Mesendoderm (in vitro differentiated cells): ENCODE measurements at regions not wholly inside any gene's neighbourhood (a gene's known extent, or its start where the extent isn't known, plus 50 kb on each side); places are given as distances from the start of the nearest gene placed in this dataset.
"Not testable (repeated sequence)": the region's sequence is repeated elsewhere in the genome, so short reads cannot be mapped to it uniquely, and the experiment has no call there.

Source experiments
- DNase-seq: peaks from one replicate; pipeline ENCODE4 v3.0.0; 2013
- H2AK5ac ChIP-seq: 2 replicates; pipeline ENCODE4 v1.6.1; 2013; ENCODE audit warnings: low read length, inconsistent platforms
- H2BK120ac ChIP-seq: 2 replicates; pipeline ENCODE4 v1.6.1; 2013; ENCODE audit warnings: low read depth, mild to moderate bottlenecking, low read length, moderate library complexity, mixed read lengths
- H2BK15ac ChIP-seq: replicated peaks from 2 replicates; pipeline ENCODE4 v1.6.1; 2013; ENCODE audit warnings: low read depth, mild to moderate bottlenecking, moderate library complexity
- H2BK5ac ChIP-seq: 2 replicates; pipeline ENCODE4 v1.6.1; 2013; ENCODE audit warnings: low read length, inconsistent platforms
- H3K18ac ChIP-seq: 2 replicates; pipeline ENCODE4 v1.6.1; 2013; ENCODE audit warnings: mild to moderate bottlenecking, low read length, mixed read lengths
- H3K23ac ChIP-seq: one replicate; pipeline ENCODE4 v1.6.1; 2013; ENCODE audit warnings: low read length
- H3K27ac ChIP-seq: 2 replicates; pipeline ENCODE4 v1.5.1; 2013; ENCODE audit warnings: low read depth, mild to moderate bottlenecking, inconsistent platforms, low read length, moderate library complexity
- H3K27me3 ChIP-seq: 2 replicates; pipeline ENCODE4 v1.6.1; 2013; ENCODE audit warnings: low read length, control low read depth, mild to moderate bottlenecking, inconsistent platforms; ENCODE audit not compliant: insufficient read depth, poor library complexity
- H3K36me3 ChIP-seq: 2 replicates; pipeline ENCODE4 v1.6.1; 2013; ENCODE audit warnings: low read length, inconsistent platforms; ENCODE audit not compliant: control insufficient read depth, insufficient read depth
- H3K4ac ChIP-seq: one replicate; pipeline ENCODE4 v1.6.1; 2013; ENCODE audit warnings: low read depth, mild to moderate bottlenecking, low read length, moderate library complexity
- H3K4me1 ChIP-seq: 2 replicates; pipeline ENCODE4 v1.6.1; 2013; ENCODE audit warnings: low read depth, low read length, inconsistent platforms; ENCODE audit not compliant: control insufficient read depth
- H3K4me2 ChIP-seq: 2 replicates; pipeline ENCODE4 v1.6.1; 2013; ENCODE audit warnings: low read length
- H3K4me3 ChIP-seq: 2 replicates; pipeline ENCODE4 v1.5.1; 2013; ENCODE audit warnings: mild to moderate bottlenecking, low read length
- H3K56ac ChIP-seq: one replicate; pipeline ENCODE4 v1.6.1; 2013; ENCODE audit warnings: low read length
- H3K79me1 ChIP-seq: 2 replicates; pipeline ENCODE4 v1.6.1; 2013; ENCODE audit warnings: low read length, inconsistent platforms
- H3K79me2 ChIP-seq: 2 replicates; pipeline ENCODE4 v1.6.1; 2013; ENCODE audit warnings: mild to moderate bottlenecking, low read length; ENCODE audit not compliant: control insufficient read depth, insufficient read depth
- H3K9ac ChIP-seq: 2 replicates; pipeline ENCODE4 v1.6.1; 2013; ENCODE audit warnings: low read length, inconsistent platforms
- H4K5ac ChIP-seq: one replicate; pipeline ENCODE4 v1.6.1; 2013; ENCODE audit warnings: low read length
- H4K8ac ChIP-seq: one replicate; pipeline ENCODE4 v1.6.1; 2013; ENCODE audit warnings: low read depth, mild to moderate bottlenecking, control low read depth, low read length, moderate library complexity
- WGBS: extraction: QIAGEN DNeasy Blood & Tissue Kit; methylation state at CpG from one replicate; pipeline ENCODE4 v1.1.7; 2013; ENCODE audit warnings: low lambda C conversion rate, missing lambda C conversion rate; ENCODE audit not compliant: insufficient coverage; ENCODE audit errors: extremely low coverage; 5-methylcytosine and 5-hydroxymethylcytosine counted together

DNA sequence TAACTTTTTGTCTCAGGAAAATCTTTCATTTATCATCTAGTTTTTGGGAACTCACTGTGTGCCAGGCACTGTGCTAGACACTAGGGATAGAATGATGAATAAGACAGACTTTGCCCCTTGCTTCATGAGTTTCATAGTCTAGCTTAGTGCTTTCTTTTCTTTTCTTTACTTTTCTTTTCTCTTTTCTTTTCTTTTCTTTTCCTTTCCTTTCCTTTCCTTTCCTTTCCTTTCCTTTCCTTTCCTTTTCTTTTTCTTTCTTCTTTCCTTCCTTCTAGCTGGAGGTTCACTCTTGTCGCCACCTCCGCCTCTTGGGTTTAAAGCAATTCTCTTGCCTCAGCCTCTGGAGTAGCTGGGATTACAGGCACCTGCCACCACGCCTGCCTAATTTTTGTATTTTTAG, 172.9 kb downstream of the EDEM1 start:
- no peak overlapping the region for H2BK15ac ChIP-seq
- no peaks in the 10 kb centered on the region for H3K36me3 ChIP-seq
- no CpG with 5 or more reads among the region's 3 CpGs for WGBS
- no peak overlapping the region for H2BK120ac ChIP-seq
- H4K5ac ChIP-seq: no peak overlapping the region
- H2AK5ac ChIP-seq: no peak overlapping the region
- no peak overlapping the region for H3K23ac ChIP-seq
- no peak overlapping the region for H4K8ac ChIP-seq
- H3K4me2 ChIP-seq: no peak overlapping the region
- no peak overlapping the region for H3K56ac ChIP-seq
- H3K79me1 ChIP-seq: no peaks in the 10 kb centered on the region
- H3K27me3 ChIP-seq: no peaks in the 10 kb centered on the region
- no peak overlapping the region for H3K18ac ChIP-seq
- H3K4ac ChIP-seq: no peak overlapping the region
- no peaks in the 10 kb centered on the region for H3K79me2 ChIP-seq
- no peak for DNase-seq
- H3K27ac ChIP-seq: no peak overlapping the region
- H2BK5ac ChIP-seq: no peak overlapping the region
- no peak overlapping the region for H3K4me3 ChIP-seq
- no peaks in the 10 kb centered on the region for H3K4me1 ChIP-seq
- no peak overlapping the region for H3K9ac ChIP-seq

DNA sequence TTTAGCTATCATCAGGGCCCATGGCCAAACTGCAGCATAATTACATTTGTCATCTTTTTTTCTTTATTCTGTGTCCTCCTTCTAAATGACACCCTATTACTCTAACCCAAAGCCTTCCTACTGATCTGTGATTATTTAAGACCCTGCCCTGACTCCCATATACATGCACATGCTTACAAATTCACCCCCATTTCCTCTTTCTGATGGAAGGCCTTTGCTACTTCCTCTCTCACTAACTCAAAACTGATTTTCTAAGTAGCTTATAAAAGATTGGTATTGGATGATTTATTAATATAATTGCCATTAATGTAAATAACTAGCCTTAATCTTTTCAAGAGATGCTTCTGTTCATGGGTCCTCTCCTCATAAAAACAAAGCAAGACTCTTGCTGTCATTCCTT, 179.2 kb downstream of the EDEM1 start:
- Histone ChIP-seq H3K79me1 (no peaks in the 10 kb centered on the region), H3K4me3 (no peak overlapping the region), H3K27me3 (no peaks in the 10 kb centered on the region), H3K36me3 (no peaks in the 10 kb centered on the region), H3K4me2 (no peak overlapping the region), H3K56ac (no peak overlapping the region), H2BK15ac (no peak overlapping the region), H2BK120ac (no peak overlapping the region), H3K27ac (no peak overlapping the region), H3K79me2 (no peaks in the 10 kb centered on the region), H3K18ac (no peak overlapping the region), H2AK5ac (no peak overlapping the region), H3K9ac (no peak overlapping the region), H4K5ac (no peak overlapping the region), H3K4me1 (no peaks in the 10 kb centered on the region), H2BK5ac (no peak overlapping the region), H4K8ac (no peak overlapping the region), H3K23ac (no peak overlapping the region), H3K4ac (no peak overlapping the region)
- DNase-seq: no peak

GRCh38 chr3:5371555-5371954, 184.0 kb downstream of the EDEM1 start:
- not testable (repeated sequence) for H2BK120ac ChIP-seq, H3K27me3 ChIP-seq

GRCh38 chr3:5376761-5377160, 189.3 kb downstream of the EDEM1 start:
- H3K4me3 ChIP-seq: no peak overlapping the region
- H3K56ac ChIP-seq: no peak overlapping the region
- no peaks in the 10 kb centered on the region for H3K36me3 ChIP-seq
- H3K27ac ChIP-seq: no peak overlapping the region
- no peak overlapping the region for H2AK5ac ChIP-seq
- no peak overlapping the region for H2BK15ac ChIP-seq
- no peak overlapping the region for H3K23ac ChIP-seq
- H3K79me2 ChIP-seq: no peaks in the 10 kb centered on the region
- H4K5ac ChIP-seq: no peak overlapping the region
- no peak overlapping the region for H2BK5ac ChIP-seq
- no peak overlapping the region for H3K4ac ChIP-seq
- no peak overlapping the region for H3K18ac ChIP-seq
- WGBS: no CpG with 5 or more reads among the region's 6 CpGs
- H3K79me1 ChIP-seq: no peaks in the 10 kb centered on the region
- no peak overlapping the region for H3K9ac ChIP-seq
- no peaks in the 10 kb centered on the region for H3K27me3 ChIP-seq
- H3K4me1 ChIP-seq: no peaks in the 10 kb centered on the region
- H3K4me2 ChIP-seq: no peak overlapping the region
- peak; percentile 59 for DNase-seq
- H2BK120ac ChIP-seq: no peak overlapping the region
- H4K8ac ChIP-seq: no peak overlapping the region

More at GRCh38 chr3:5371555-5371954, 184.0 kb downstream of the EDEM1 start:
- not testable (repeated sequence) for H3K23ac ChIP-seq, H3K36me3 ChIP-seq, H3K9ac ChIP-seq, DNase-seq, H3K79me2 ChIP-seq, H2AK5ac ChIP-seq, H3K79me1 ChIP-seq, H3K18ac ChIP-seq, H3K4ac ChIP-seq, H4K5ac ChIP-seq, H4K8ac ChIP-seq, H3K27ac ChIP-seq, H3K4me2 ChIP-seq, H2BK5ac ChIP-seq, H3K4me1 ChIP-seq, H3K4me3 ChIP-seq, H3K56ac ChIP-seq, H2BK15ac ChIP-seq
- WGBS: no CpG with 5 or more reads among the region's 2 CpGs

DNA sequence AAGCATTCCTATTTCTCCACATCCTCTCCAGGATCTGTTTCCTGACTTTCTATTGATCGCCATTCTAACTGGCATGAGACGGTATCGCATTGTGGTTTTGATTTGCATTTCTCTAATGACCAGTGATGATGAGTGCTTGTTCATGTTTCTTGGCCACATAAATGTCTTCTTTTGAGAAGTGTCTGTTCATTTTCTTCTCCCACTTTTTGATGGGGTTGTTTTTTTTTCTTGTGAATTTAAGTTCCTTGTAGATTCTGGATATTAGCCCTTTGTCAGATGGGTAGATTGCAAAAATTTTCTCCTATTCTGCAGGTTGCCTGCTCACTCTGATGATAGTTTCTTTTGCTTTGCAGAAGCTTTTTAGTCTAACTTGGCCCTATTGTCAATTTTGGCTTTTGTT, 191.8 kb downstream of the EDEM1 start:
- H3K4me3 ChIP-seq, H3K18ac ChIP-seq, H3K4ac ChIP-seq, H3K79me2 ChIP-seq, H4K8ac ChIP-seq, DNase-seq, H3K56ac ChIP-seq, H3K9ac ChIP-seq, H2BK15ac ChIP-seq, H4K5ac ChIP-seq, H2BK5ac ChIP-seq, H3K27me3 ChIP-seq, H2BK120ac ChIP-seq, H2AK5ac ChIP-seq, H3K23ac ChIP-seq, H3K36me3 ChIP-seq, H3K4me2 ChIP-seq, H3K79me1 ChIP-seq, H3K4me1 ChIP-seq, H3K27ac ChIP-seq: not testable (repeated sequence)
- WGBS: no CpG with 5 or more reads among the region's 3 CpGs

GRCh38 chr3:5383486-5384263, 196.2 kb downstream of the EDEM1 start:
- not testable (repeated sequence) for H3K4ac ChIP-seq, H2BK15ac ChIP-seq, H4K5ac ChIP-seq, H3K4me1 ChIP-seq, H3K79me1 ChIP-seq, H3K4me2 ChIP-seq, H3K56ac ChIP-seq, H3K23ac ChIP-seq, H3K4me3 ChIP-seq, H3K36me3 ChIP-seq, H2AK5ac ChIP-seq, H2BK120ac ChIP-seq, DNase-seq, H4K8ac ChIP-seq, H3K9ac ChIP-seq, H3K27ac ChIP-seq, H2BK5ac ChIP-seq, H3K79me2 ChIP-seq, H3K18ac ChIP-seq, H3K27me3 ChIP-seq
- no CpG with 5 or more reads among the region's 12 CpGs for WGBS
